Endothelial cell (in vitro differentiated cells): ENCODE measurements at regions not wholly inside any gene's neighbourhood (a gene's known extent, or its start where the extent isn't known, plus 50 kb on each side); places are given as distances from the start of the nearest gene placed in this dataset.

ENCODE experiments used
- DNase-seq: peaks from one replicate; pipeline ENCODE4 v3.0.0; 2021; ENCODE audit warnings: low spot score
- H3K27ac Mint-ChIP-seq: one replicate; pipeline ENCODE4 v1.8.0; 2021; ENCODE audit warnings: mixed read lengths, inconsistent platforms; ENCODE audit not compliant: unreplicated experiment
- H3K27me3 Mint-ChIP-seq: one replicate; pipeline ENCODE4 v1.8.0; 2021; ENCODE audit warnings: mild to moderate bottlenecking, moderate library complexity, mixed read lengths, inconsistent platforms; ENCODE audit not compliant: unreplicated experiment
- H3K36me3 Mint-ChIP-seq: one replicate; pipeline ENCODE4 v1.8.0; 2021; ENCODE audit warnings: mild to moderate bottlenecking, low read depth, mixed read lengths, inconsistent platforms; ENCODE audit not compliant: unreplicated experiment
- H3K4me1 Mint-ChIP-seq: one replicate; pipeline ENCODE4 v1.8.0; 2021; ENCODE audit warnings: mild to moderate bottlenecking, mixed read lengths, inconsistent platforms; ENCODE audit not compliant: unreplicated experiment
- H3K4me3 Mint-ChIP-seq: one replicate; pipeline ENCODE4 v1.8.0; 2021; ENCODE audit warnings: mild to moderate bottlenecking, mixed read lengths, inconsistent platforms; ENCODE audit not compliant: unreplicated experiment
- H3K9me3 Mint-ChIP-seq: one replicate; pipeline ENCODE4 v1.8.0; 2021; ENCODE audit warnings: mixed read lengths, inconsistent platforms; ENCODE audit not compliant: unreplicated experiment
- CTCF ChIP-seq: fragments of 200-600 bp; sonication (generic); IDR thresholded peaks from one replicate; pipeline ENCODE4 v1.5.0; 2021; ENCODE audit warnings: antibody characterized with exemption; ENCODE audit not compliant: unreplicated experiment

- no peaks in the 10 kb centered on the region for H3K36me3 Mint-ChIP-seq
- H3K9me3 Mint-ChIP-seq: no peaks in the 10 kb centered on the region
- no peaks in the 10 kb centered on the region for H3K4me1 Mint-ChIP-seq
- H3K27ac Mint-ChIP-seq: no peak overlapping the region
- no peak for DNase-seq
- peaks cover 10% of the 10 kb centered on the region for H3K27me3 Mint-ChIP-seq
- H3K4me3 Mint-ChIP-seq: no peak overlapping the region
- TF ChIP-seq CTCF: no peak
These were observed 517.2 kb downstream of the SHQ1 start for GRCh38 chr3:72331076-72331475.

- Mint-ChIP-seq H3K4me3 (no peak overlapping the region), H3K4me1 (no peaks in the 10 kb centered on the region), H3K9me3 (no peaks in the 10 kb centered on the region), H3K36me3 (no peaks in the 10 kb centered on the region), H3K27me3 (peaks cover 8% of the 10 kb centered on the region), H3K27ac (no peak overlapping the region)
- no peak for DNase-seq
- TF ChIP-seq CTCF: no peak
These were observed 518.9 kb downstream of the SHQ1 start for GRCh38 chr3:72329354-72329753.

- no peak for TF ChIP-seq CTCF
- H3K9me3 Mint-ChIP-seq: no peaks in the 10 kb centered on the region
- no peaks in the 10 kb centered on the region for H3K36me3 Mint-ChIP-seq
- H3K27ac Mint-ChIP-seq: no peak overlapping the region
- no peak overlapping the region for H3K4me3 Mint-ChIP-seq
- no peak for DNase-seq
- H3K4me1 Mint-ChIP-seq: no peaks in the 10 kb centered on the region
- peaks cover 8% of the 10 kb centered on the region for H3K27me3 Mint-ChIP-seq
These were observed 519.4 kb downstream of the SHQ1 start for GRCh38 chr3:72328755-72329277.

GRCh38 chr3:72327008-72327407 is 521.2 kb downstream of the SHQ1 start:
- Mint-ChIP-seq H3K4me1 (no peaks in the 10 kb centered on the region), H3K9me3 (no peaks in the 10 kb centered on the region), H3K36me3 (no peaks in the 10 kb centered on the region), H3K27me3 (peaks cover 8% of the 10 kb centered on the region), H3K4me3 (no peak overlapping the region), H3K27ac (no peak overlapping the region)
- no peak for DNase-seq
- TF ChIP-seq CTCF: no peak

- Mint-ChIP-seq H3K27ac (no peak overlapping the region), H3K4me1 (no peaks in the 10 kb centered on the region), H3K27me3 (peaks cover 9% of the 10 kb centered on the region), H3K9me3 (no peaks in the 10 kb centered on the region), H3K4me3 (no peak overlapping the region), H3K36me3 (no peaks in the 10 kb centered on the region)
- TF ChIP-seq CTCF: no peak
- no peak for DNase-seq
These were observed 523.9 kb downstream of the SHQ1 start for GRCh38 chr3:72324253-72324811.
